ENCODE measurements at regions not wholly inside any gene's neighbourhood (a gene's known extent, or its start where the extent isn't known, plus 50 kb on each side); places are given as distances from the start of the nearest gene placed in this dataset.
"Not testable (repeated sequence)": the region's sequence is repeated elsewhere in the genome, so short reads cannot be mapped to it uniquely, and the experiment has no call there.

DNA sequence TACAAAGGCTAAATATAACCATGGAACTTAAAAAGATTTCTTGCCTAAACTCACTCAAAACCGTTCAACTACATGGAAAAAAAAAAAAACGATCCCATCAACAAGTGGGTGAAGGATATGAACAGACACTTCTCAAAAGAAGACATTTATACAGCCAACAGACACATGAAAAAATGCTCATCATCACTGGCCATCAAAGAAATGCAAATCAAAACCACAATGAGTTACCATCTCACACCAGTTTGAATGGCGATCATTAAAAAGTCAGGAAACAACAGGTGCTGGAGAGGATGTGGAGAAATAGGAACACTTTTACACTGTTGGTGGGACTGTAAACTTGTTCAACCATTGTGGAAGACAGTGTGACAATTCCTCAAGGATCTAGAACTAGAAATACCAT, 151.2 kb upstream of the SMIM30 start:
- TF ChIP-seq, protein P1, sequence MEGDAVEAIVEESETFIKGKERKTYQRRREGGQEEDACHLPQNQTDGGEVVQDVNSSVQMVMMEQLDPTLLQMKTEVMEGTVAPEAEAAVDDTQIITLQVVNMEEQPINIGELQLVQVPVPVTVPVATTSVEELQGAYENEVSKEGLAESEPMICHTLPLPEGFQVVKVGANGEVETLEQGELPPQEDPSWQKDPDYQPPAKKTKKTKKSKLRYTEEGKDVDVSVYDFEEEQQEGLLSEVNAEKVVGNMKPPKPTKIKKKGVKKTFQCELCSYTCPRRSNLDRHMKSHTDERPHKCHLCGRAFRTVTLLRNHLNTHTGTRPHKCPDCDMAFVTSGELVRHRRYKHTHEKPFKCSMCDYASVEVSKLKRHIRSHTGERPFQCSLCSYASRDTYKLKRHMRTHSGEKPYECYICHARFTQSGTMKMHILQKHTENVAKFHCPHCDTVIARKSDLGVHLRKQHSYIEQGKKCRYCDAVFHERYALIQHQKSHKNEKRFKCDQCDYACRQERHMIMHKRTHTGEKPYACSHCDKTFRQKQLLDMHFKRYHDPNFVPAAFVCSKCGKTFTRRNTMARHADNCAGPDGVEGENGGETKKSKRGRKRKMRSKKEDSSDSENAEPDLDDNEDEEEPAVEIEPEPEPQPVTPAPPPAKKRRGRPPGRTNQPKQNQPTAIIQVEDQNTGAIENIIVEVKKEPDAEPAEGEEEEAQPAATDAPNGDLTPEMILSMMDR (IDR thresholded peaks at IDR 0.05; ENCODE audit: low read length): not testable (repeated sequence)
- not testable (repeated sequence) for TF ChIP-seq EZH2phosphoT487 (IDR thresholded peaks at IDR 0.05; ENCODE audit: low read length); EZH2 (optimal IDR thresholded peaks at IDR 0.05; ENCODE audit: low read depth, low read length)
